Gastroesophageal sphincter (tissue), 4 donors: ENCODE measurements at regions not wholly inside any gene's neighbourhood (a gene's known extent, or its start where the extent isn't known, plus 50 kb on each side); places are given as distances from the start of the nearest gene placed in this dataset.
"Not testable (repeated sequence)": the region's sequence is repeated elsewhere in the genome, so short reads cannot be mapped to it uniquely, and the experiment has no call there.

Experiments used
- ATAC-seq: fragments of 150-250 bp; one replicate; pipeline ENCODE4 v1.9.1; 2016; ENCODE audit warnings: mild to moderate bottlenecking, moderate library complexity
- H3K27ac ChIP-seq, 4 donors: fragments of 200-600 bp; sonication (generic) in 3 of 4; 1 replicate in 3 of 4; 2 replicates in 1 of 4; pipeline ENCODE4 v1.5.1; 2016 to 2019
- H3K27me3 ChIP-seq: fragments of 200-600 bp; sonication (generic); one replicate; pipeline ENCODE4 v1.5.1; 2019
- H3K36me3 ChIP-seq, 2 donors: fragments of 200-600 bp; sonication (generic); one replicate each; pipeline ENCODE4 v1.5.1; 2019; ENCODE audit warnings: control low read depth in 1 of 2
- H3K4me1 ChIP-seq, 3 donors: fragments of 200-600 bp; sonication (generic); 1 replicate in 2 of 3; 2 replicates in 1 of 3; pipeline ENCODE4 v1.5.1; 2016 to 2019; ENCODE audit warnings: control low read depth in 2 of 3
- H3K4me3 ChIP-seq, 2 donors: fragments of 200-600 bp; sonication (generic); one replicate each; pipeline ENCODE4 v1.5.1; 2019; ENCODE audit warnings: mild to moderate bottlenecking in 1 of 2, moderate library complexity in 1 of 2
- H3K9me3 ChIP-seq, 3 donors: fragments of 200-600 bp; sonication (generic); one replicate each; pipeline ENCODE4 v1.5.1; 2017 to 2019; ENCODE audit warnings: control low read depth in 2 of 3
- CTCF ChIP-seq, 4 experiments: fragments of 200-600 bp in 2 of 4; fragments of 450-650 bp in 2 of 4; sonication (generic) in 1 of 4; IDR thresholded peaks; one replicate each; pipeline ENCODE4 v1.5.1; 2017 to 2019; ENCODE audit warnings: antibody characterized with exemption in 4 of 4, mild to moderate bottlenecking in 2 of 4, moderate library complexity in 2 of 4
- EP300 ChIP-seq: sonication (generic); formaldehyde crosslinking; IDR thresholded peaks from one replicate; pipeline ENCODE4 v1.6.1; 2017; ENCODE audit warnings: antibody characterized with exemption, mild to moderate bottlenecking
- POLR2A ChIP-seq, 2 donors: fragments of 450-650 bp; IDR thresholded peaks; one replicate each; pipeline ENCODE4 v1.6.1; 2017; ENCODE audit warnings: antibody characterized with exemption in 2 of 2, mild to moderate bottlenecking in 2 of 2, moderate library complexity in 1 of 2
- POLR2AphosphoS5 ChIP-seq: sonication (generic); formaldehyde crosslinking; IDR thresholded peaks from one replicate; pipeline ENCODE4 v1.6.1; 2017; ENCODE audit warnings: antibody characterized with exemption
- whole genome bisulfite sequencing, 2 donors: methylation state at CpG; one replicate each; pipeline ENCODE4 v1.1.5; 2018; ENCODE audit warnings: low coverage in 1 of 2; 5-methylcytosine and 5-hydroxymethylcytosine counted together

GRCh38 chr7:49094866-49095265 is 170.5 kb downstream of the CDC14C start:
- no peak overlapping the region for H3K27ac ChIP-seq
- no peak for ATAC-seq
- no peaks in the 10 kb centered on the region for H3K36me3 ChIP-seq
- TF ChIP-seq POLR2AphosphoS5 = no peak
- TF ChIP-seq CTCF (IDR thresholded peaks at IDR 0.05) = no peak
- no peak for TF ChIP-seq POLR2A (IDR thresholded peaks at IDR 0.05)
- TF ChIP-seq EP300 = no peak
- H3K9me3 ChIP-seq = no peaks in the 10 kb centered on the region
- H3K4me3 ChIP-seq = no peak overlapping the region
- WGBS, 2 donors = 80 to 82% methylated on average over 2 of the region's 2 CpGs
- H3K4me1 ChIP-seq = no peaks in the 10 kb centered on the region
- no peaks in the 10 kb centered on the region for H3K27me3 ChIP-seq

- no peaks in the 10 kb centered on the region for H3K27me3 ChIP-seq
- WGBS, 2 donors = 64 to 71% methylated on average over 5 of the region's 5 CpGs
- TF ChIP-seq CTCF (IDR thresholded peaks at IDR 0.05) (no peak), EP300 (no peak), POLR2AphosphoS5 (no peak), POLR2A (IDR thresholded peaks at IDR 0.05) (no peak)
- no peaks in the 10 kb centered on the region for H3K36me3 ChIP-seq
- H3K27ac ChIP-seq = no peak overlapping the region
- no peak for ATAC-seq
- H3K9me3 ChIP-seq = no peaks in the 10 kb centered on the region
- no peak overlapping the region for H3K4me3 ChIP-seq
- no peaks in the 10 kb centered on the region for H3K4me1 ChIP-seq
These were observed 175.4 kb downstream of the CDC14C start for GRCh38 chr7:49099587-49100326.

- WGBS, 2 donors = 19 to 24% methylated on average over 7 to 8 of the region's 8 CpGs
- not testable (repeated sequence) for H3K27ac ChIP-seq, H3K4me1 ChIP-seq, H3K36me3 ChIP-seq, H3K27me3 ChIP-seq, H3K9me3 ChIP-seq, H3K4me3 ChIP-seq, ATAC-seq
These were observed 176.8 kb downstream of the CDC14C start for GRCh38 chr7:49100908-49101740.

GRCh38 chr7:49102411-49102810 is 178.1 kb downstream of the CDC14C start:
- Histone ChIP-seq H3K4me1 (no peaks in the 10 kb centered on the region), H3K4me3 (no peak overlapping the region), H3K27me3 (no peaks in the 10 kb centered on the region), H3K36me3 (no peaks in the 10 kb centered on the region), H3K27ac (no peak overlapping the region), H3K9me3 (peaks cover 0 to 2% (median 0%) of the 10 kb centered on the region in 3 donors)
- no peak for TF ChIP-seq EP300
- no peak for TF ChIP-seq CTCF (IDR thresholded peaks at IDR 0.05)
- no peak for TF ChIP-seq POLR2A (IDR thresholded peaks at IDR 0.05)
- TF ChIP-seq POLR2AphosphoS5 = no peak
- 0 to 5% methylated on average over 1 of the region's 1 CpG for WGBS, 2 donors
- ATAC-seq = no peak

GRCh38 chr7:49111706-49112105 is 187.4 kb downstream of the CDC14C start:
- no CpG with 5 or more reads among the region's 1 CpG for WGBS, 2 donors
- H3K9me3 ChIP-seq = peaks cover 0 to 12% (median 0%) of the 10 kb centered on the region in 3 donors
- H3K27me3 ChIP-seq = no peaks in the 10 kb centered on the region
- TF ChIP-seq POLR2AphosphoS5 = no peak
- TF ChIP-seq CTCF (IDR thresholded peaks at IDR 0.05) = no peak
- TF ChIP-seq POLR2A (IDR thresholded peaks at IDR 0.05) = no peak
- no peak for TF ChIP-seq EP300
- no peak for ATAC-seq
- H3K36me3 ChIP-seq = no peaks in the 10 kb centered on the region
- no peaks in the 10 kb centered on the region for H3K4me1 ChIP-seq
- no peak overlapping the region for H3K27ac ChIP-seq
- H3K4me3 ChIP-seq = no peak overlapping the region
